Neutrophil (primary cell): ENCODE measurements at regions not wholly inside any gene's neighbourhood (a gene's known extent, or its start where the extent isn't known, plus 50 kb on each side); places are given as distances from the start of the nearest gene placed in this dataset.

Source experiments
- H3K27ac ChIP-seq: fragments of 200-600 bp; sonication (generic); 2 replicates; pipeline ENCODE4 v1.5.1; 2016; ENCODE audit warnings: mild to moderate bottlenecking, moderate library complexity
- H3K27me3 ChIP-seq: fragments of 200-600 bp; sonication (generic); 2 replicates; pipeline ENCODE4 v1.6.0; 2016; ENCODE audit warnings: mild to moderate bottlenecking
- H3K36me3 ChIP-seq: fragments of 200-600 bp; sonication (generic); 2 replicates; pipeline ENCODE4 v1.5.1; 2017
- H3K4me1 ChIP-seq, 2 experiments: fragments of 200-600 bp in 1 of 2; sonication (generic) in 1 of 2; 1 replicate in 1 of 2; 2 replicates in 1 of 2; pipeline versions ENCODE4 v1.5.1 to v1.6.1; 2013 to 2016; ENCODE audit warnings: low read depth in 1 of 2, low read length in 1 of 2, mild to moderate bottlenecking in 1 of 2, moderate library complexity in 1 of 2; ENCODE audit not compliant: control insufficient read depth in 1 of 2, insufficient read depth in 1 of 2
- H3K4me3 ChIP-seq, 2 experiments: fragments of 200-600 bp in 1 of 2; sonication (generic) in 1 of 2; 1 replicate in 1 of 2; 2 replicates in 1 of 2; pipeline ENCODE4 v1.5.1; 2013 to 2016; ENCODE audit warnings: low read depth in 1 of 2, low read length in 1 of 2, mild to moderate bottlenecking in 1 of 2, moderate library complexity in 1 of 2
- H3K9me3 ChIP-seq: fragments of 200-600 bp; sonication (generic); 2 replicates; pipeline ENCODE4 v1.5.1; 2016
- TF ChIP-seq, protein P1 (sequence below): fragments of 200-600 bp; sonication (generic); IDR thresholded peaks from 2 replicates; pipeline ENCODE4 v1.5.1; 2016; ENCODE audit warnings: antibody characterized with exemption

- no peak overlapping the region for H3K27ac ChIP-seq
Measured at GRCh38 chr2:84323890-84324289, 135.2 kb downstream of the SUCLG1 start.

DNA sequence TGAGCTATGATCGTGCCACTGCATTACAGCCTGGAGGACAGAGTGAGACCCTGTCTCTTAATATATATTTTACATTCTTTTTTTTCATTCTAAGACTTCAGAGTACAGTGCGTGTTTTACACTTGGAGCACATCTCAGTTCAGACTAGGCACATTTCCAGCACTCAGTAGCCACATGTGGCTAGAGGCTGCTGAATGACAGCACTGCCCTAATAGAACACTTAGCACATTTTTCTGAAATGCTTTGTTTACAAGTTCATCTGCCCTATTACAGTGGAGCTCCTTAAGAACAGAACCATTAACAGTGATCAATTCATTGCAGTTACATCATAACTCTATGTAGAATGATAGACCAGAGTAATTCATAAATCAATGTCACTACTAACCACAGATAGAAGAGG is 138.1 kb downstream of the SUCLG1 start:
- TF ChIP-seq, protein P1, sequence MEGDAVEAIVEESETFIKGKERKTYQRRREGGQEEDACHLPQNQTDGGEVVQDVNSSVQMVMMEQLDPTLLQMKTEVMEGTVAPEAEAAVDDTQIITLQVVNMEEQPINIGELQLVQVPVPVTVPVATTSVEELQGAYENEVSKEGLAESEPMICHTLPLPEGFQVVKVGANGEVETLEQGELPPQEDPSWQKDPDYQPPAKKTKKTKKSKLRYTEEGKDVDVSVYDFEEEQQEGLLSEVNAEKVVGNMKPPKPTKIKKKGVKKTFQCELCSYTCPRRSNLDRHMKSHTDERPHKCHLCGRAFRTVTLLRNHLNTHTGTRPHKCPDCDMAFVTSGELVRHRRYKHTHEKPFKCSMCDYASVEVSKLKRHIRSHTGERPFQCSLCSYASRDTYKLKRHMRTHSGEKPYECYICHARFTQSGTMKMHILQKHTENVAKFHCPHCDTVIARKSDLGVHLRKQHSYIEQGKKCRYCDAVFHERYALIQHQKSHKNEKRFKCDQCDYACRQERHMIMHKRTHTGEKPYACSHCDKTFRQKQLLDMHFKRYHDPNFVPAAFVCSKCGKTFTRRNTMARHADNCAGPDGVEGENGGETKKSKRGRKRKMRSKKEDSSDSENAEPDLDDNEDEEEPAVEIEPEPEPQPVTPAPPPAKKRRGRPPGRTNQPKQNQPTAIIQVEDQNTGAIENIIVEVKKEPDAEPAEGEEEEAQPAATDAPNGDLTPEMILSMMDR: no peak
- Histone ChIP-seq H3K4me1 (no peaks in the 10 kb centered on the region), H3K4me3 (no peak overlapping the region), H3K36me3 (no peaks in the 10 kb centered on the region), H3K27ac (no peak overlapping the region), H3K27me3 (peaks cover 27% of the 10 kb centered on the region), H3K9me3 (no peaks in the 10 kb centered on the region)

More at GRCh38 chr2:84323890-84324289, 135.2 kb downstream of the SUCLG1 start:
- no peaks in the 10 kb centered on the region for H3K36me3 ChIP-seq
- no peaks in the 10 kb centered on the region for H3K4me1 ChIP-seq
- TF ChIP-seq, protein P1: no peak
- H3K27me3 ChIP-seq: peaks cover 27% of the 10 kb centered on the region
- no peak overlapping the region for H3K4me3 ChIP-seq
- H3K9me3 ChIP-seq: no peaks in the 10 kb centered on the region

DNA sequence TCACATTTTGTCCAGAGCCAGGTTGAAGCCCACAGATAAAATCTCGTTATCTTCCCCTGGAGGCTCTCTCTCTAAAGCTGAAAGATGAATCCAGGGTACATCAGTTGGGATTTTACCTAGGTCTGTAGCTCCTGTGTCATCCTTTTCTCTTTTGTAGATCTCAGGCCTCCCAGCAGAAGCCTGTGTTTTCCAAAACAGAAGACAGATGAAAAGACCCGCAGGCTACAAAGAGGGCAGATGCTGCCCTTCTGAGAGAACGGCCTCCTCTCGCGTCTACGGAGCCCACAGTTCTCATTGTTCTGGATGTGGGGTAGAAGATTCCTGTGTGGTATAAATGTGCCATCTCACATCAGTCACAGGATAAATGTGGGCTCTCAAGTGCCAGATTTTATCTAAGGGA is 139.5 kb downstream of the SUCLG1 start:
- Histone ChIP-seq H3K4me1 (no peaks in the 10 kb centered on the region), H3K9me3 (no peaks in the 10 kb centered on the region), H3K36me3 (no peaks in the 10 kb centered on the region), H3K4me3 (no peak overlapping the region), H3K27me3 (peaks cover 27% of the 10 kb centered on the region), H3K27ac (no peak overlapping the region)
- TF ChIP-seq, protein P1: no peak

DNA sequence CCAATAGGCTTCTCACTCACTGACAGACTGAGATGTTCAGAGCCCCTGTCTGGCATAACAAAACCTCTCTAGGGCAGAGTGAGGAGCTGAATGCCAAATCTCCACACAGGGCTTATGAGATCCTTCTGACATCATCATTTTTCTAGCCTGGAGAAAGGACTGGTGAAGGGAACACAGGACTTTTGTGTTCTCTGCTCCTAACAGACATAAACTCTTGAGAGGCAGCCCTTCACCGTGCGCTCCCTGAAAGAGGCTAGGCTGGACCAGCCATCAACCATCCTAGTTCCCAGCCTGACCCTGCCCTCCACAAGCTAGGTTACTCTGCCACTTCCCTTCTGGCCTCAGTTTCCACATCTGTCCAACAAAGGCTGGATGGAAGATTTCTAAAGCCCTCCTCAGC is 141.9 kb downstream of the SUCLG1 start:
- TF ChIP-seq, protein P1: no peak
- no peak overlapping the region for H3K27ac ChIP-seq

DNA sequence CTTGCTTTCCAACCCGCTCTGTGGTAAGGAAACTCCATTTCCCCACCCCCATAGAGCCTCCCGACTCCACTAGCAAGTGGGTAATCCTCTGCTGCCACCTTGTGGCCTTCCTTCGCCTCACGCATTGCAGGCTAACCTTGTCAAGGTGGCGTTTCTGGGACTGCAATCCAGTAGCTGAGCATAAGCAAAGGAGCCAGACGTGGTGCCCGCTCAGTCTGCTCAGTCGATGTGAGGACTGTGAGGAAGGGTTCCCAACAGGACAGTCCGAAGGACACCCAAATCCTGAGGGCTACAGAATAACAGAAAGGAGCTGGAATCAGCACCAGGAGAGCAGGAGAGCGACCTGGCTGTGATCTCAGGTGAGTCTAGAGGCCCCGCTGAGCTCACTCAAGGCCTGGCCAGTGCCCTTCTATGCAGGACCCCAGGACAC is 144.2 kb downstream of the SUCLG1 start:
- no peaks in the 10 kb centered on the region for H3K36me3 ChIP-seq
- H3K9me3 ChIP-seq: no peaks in the 10 kb centered on the region
- TF ChIP-seq, protein P1: no peak
- no peak overlapping the region for H3K4me3 ChIP-seq
- H3K27me3 ChIP-seq: peaks cover 6% of the 10 kb centered on the region
- H3K27ac ChIP-seq: no peak overlapping the region
- H3K4me1 ChIP-seq: no peaks in the 10 kb centered on the region

More for the DNA sequence above, 141.9 kb downstream of the SUCLG1 start:
- Histone ChIP-seq H3K36me3 (no peaks in the 10 kb centered on the region), H3K27me3 (peaks cover 19% of the 10 kb centered on the region), H3K4me1 (no peaks in the 10 kb centered on the region), H3K4me3 (no peak overlapping the region), H3K9me3 (no peaks in the 10 kb centered on the region)

GRCh38 chr2:84314250-84314649 is 144.8 kb downstream of the SUCLG1 start:
- TF ChIP-seq, protein P1: no peak
- Histone ChIP-seq H3K4me1 (no peaks in the 10 kb centered on the region), H3K9me3 (no peaks in the 10 kb centered on the region), H3K27me3 (no peaks in the 10 kb centered on the region), H3K36me3 (no peaks in the 10 kb centered on the region), H3K27ac (no peak overlapping the region), H3K4me3 (no peak overlapping the region)
